ENCODE measurements at regions not wholly inside any gene's neighbourhood (a gene's known extent, or its start where the extent isn't known, plus 50 kb on each side); places are given as distances from the start of the nearest gene placed in this dataset.

GRCh38 chr13:33362986-33363727 lies 77.6 kb upstream of the STARD13 start:
- Histone ChIP-seq H4K5ac (ENCODE audit: low read depth, low read length) (no peak overlapping the region), H4K91ac (ENCODE audit: insufficient read depth, low read depth, low read length) (no peak overlapping the region), H3K18ac (ENCODE audit: low read depth, low read length) (no peak overlapping the region), H2BK20ac (ENCODE audit: low read depth, low read length) (no peak overlapping the region), H3K79me1 (ENCODE audit: low read depth in 1 of 2, low read length in 2 of 2) (no peaks in the 10 kb centered on the region), H2AK5ac (ENCODE audit: low read depth, low read length) (no peak overlapping the region), H3K4me3 (ENCODE audit: insufficient read depth, low read depth, low read length) (no peak overlapping the region), H2BK5ac (ENCODE audit: low read depth, low read length, poor library complexity, severe bottlenecking) (no peak overlapping the region), H3K4ac (ENCODE audit: low read depth, low read length) (no peak overlapping the region), H3K4me2 (ENCODE audit: low read depth, low read length) (no peak overlapping the region), H3K14ac (replicated peaks; ENCODE audit: low read depth, low read length) (no peak overlapping the region), H3K4me1 (ENCODE audit: control insufficient read depth, insufficient read depth, low read length) (no peaks in the 10 kb centered on the region), H4K8ac (ENCODE audit: low read depth in 2 of 2, low read length in 2 of 2) (no peak overlapping the region), H3K36me3 (ENCODE audit: control insufficient read depth, insufficient read depth, low read length) (no peaks in the 10 kb centered on the region), H3K27me3 (ENCODE audit: control insufficient read depth, insufficient read depth, low read length) (no peaks in the 10 kb centered on the region), H2AK9ac (replicated peaks; ENCODE audit: low read depth, low read length, poor library complexity) (no peak overlapping the region), H4K20me1 (ENCODE audit: insufficient read depth, low read length) (no peaks in the 10 kb centered on the region), H3K9me3 (ENCODE audit: control insufficient read depth, insufficient read depth, low read length) (no peaks in the 10 kb centered on the region), H2AFZ (replicated peaks; ENCODE audit: low read length, poor library complexity) (no peak overlapping the region), H3K56ac (ENCODE audit: extremely low read depth, insufficient read depth, low read length) (no peak overlapping the region), H3K9ac (ENCODE audit: low read depth, low read length) (no peak overlapping the region), H2BK15ac (ENCODE audit: low read depth, low read length) (no peak overlapping the region), H2BK120ac (ENCODE audit: low read depth, low read length) (no peak overlapping the region), H3K23ac (ENCODE audit: low read depth, low read length) (no peak overlapping the region; the same call in 1 of the 2 replicates), H3K9me1 (ENCODE audit: insufficient read depth, low read length) (no peaks in the 10 kb centered on the region), H3K27ac (ENCODE audit: insufficient read depth, low read length) (no peak overlapping the region)
- 50% methylated on average over 1 of the region's 2 CpGs; no CpG with 5 or more reads in 1 of the 2 experiments for WGBS, 2 experiments (ENCODE audit: extremely low coverage in 2 of 2, insufficient read length in 1 of 2)
- DNase-seq (no peak), ATAC-seq (ENCODE audit: low read depth) (no peak)
- ChIA-PET CTCF (no interaction called here), POLR2A (ENCODE audit: unreplicated experiment) (no interaction called here)
- TF ChIP-seq SMC3 (IDR thresholded peaks at IDR 0.05; ENCODE audit: low read depth, low read length) (no peak), MAZ (IDR thresholded peaks at IDR 0.05; ENCODE audit: borderline replicate concordance, low read depth, low read length) (no peak), MAFK (IDR thresholded peaks at IDR 0.05; ENCODE audit: low read depth, low read length) (no peak), USF2 (IDR thresholded peaks at IDR 0.05; ENCODE audit: low read depth, low read length) (no peak), RAD21 (IDR thresholded peaks at IDR 0.05; ENCODE audit: low read length) (no peak), BHLHE40 (IDR thresholded peaks at IDR 0.05; ENCODE audit: low read depth, low read length) (no peak), NFE2L2 (IDR thresholded peaks at IDR 0.05; ENCODE audit: low read depth, low read length) (no peak)
- in situ Hi-C loops (cut with MboI; ENCODE audit: low sequenced_read_pairs) = no loop called here
- dilution Hi-C loops (cut with HindIII; ENCODE audit: low sequenced_read_pairs, unreplicated experiment) = no loop called here
- BruUV-seq (replicated peaks) = no TSS peak
- intact Hi-C loops (cut with micrococcal nuclease) = no loop called here

Measured in IMR-90 (cell line).